OCI-LY1 (cell line): ENCODE measurements at regions not wholly inside any gene's neighbourhood (a gene's known extent, or its start where the extent isn't known, plus 50 kb on each side); places are given as distances from the start of the nearest gene placed in this dataset.

Experiments
- H2AFZ ChIP-seq: fragments of 200-600 bp; sonication (generic), shearing (Covaris generic); 2 replicates; pipeline ENCODE4 v1.6.0; 2014; ENCODE audit warnings: antibody characterized with exemption, mild to moderate bottlenecking, low read length
- H3F3A ChIP-seq: fragments of 200-600 bp; sonication (generic), shearing (Covaris generic); 2 replicates; pipeline ENCODE4 v1.6.0; 2014; ENCODE audit warnings: mild to moderate bottlenecking, antibody characterized with exemption, low read length, moderate library complexity; ENCODE audit not compliant: insufficient read depth
- H3K27ac ChIP-seq: fragments of 200-600 bp; sonication (generic); 2 replicates; pipeline ENCODE4 v1.5.1; 2014; ENCODE audit warnings: low read length, mixed run types, mild to moderate bottlenecking, low read depth; ENCODE audit not compliant: poor library complexity, severe bottlenecking
- H3K27me3 ChIP-seq: fragments of 200-600 bp; sonication (generic); 2 replicates; pipeline ENCODE4 v1.6.0; 2014; ENCODE audit warnings: antibody characterized with exemption, mild to moderate bottlenecking, low read length, moderate library complexity; ENCODE audit not compliant: insufficient read depth
- H3K36me3 ChIP-seq: fragments of 200-600 bp; sonication (generic); 2 replicates; pipeline ENCODE4 v1.6.1; 2014; ENCODE audit warnings: mild to moderate bottlenecking, antibody characterized with exemption, low read length, moderate library complexity, mixed read lengths; ENCODE audit not compliant: insufficient read depth
- H3K4me1 ChIP-seq: fragments of 200-600 bp; sonication (generic); 2 replicates; pipeline ENCODE4 v1.5.1; 2014; ENCODE audit warnings: mild to moderate bottlenecking, low read length, moderate library complexity; ENCODE audit not compliant: insufficient read depth, severe bottlenecking
- H3K4me2 ChIP-seq: fragments of 200-600 bp; sonication (generic), shearing (Covaris generic); 2 replicates; pipeline ENCODE4 v1.6.1; 2014; ENCODE audit warnings: low read length
- H3K4me3 ChIP-seq: fragments of 200-600 bp; sonication (generic); 2 replicates; pipeline ENCODE4 v1.5.1; 2014; ENCODE audit warnings: low read length, low read depth, mild to moderate bottlenecking, mixed read lengths; ENCODE audit not compliant: poor library complexity, severe bottlenecking
- H3K79me2 ChIP-seq: fragments of 200-600 bp; shearing (Covaris generic); 2 replicates; pipeline ENCODE4 v1.6.1; 2016; ENCODE audit warnings: mixed run types, low read length, mixed read lengths; ENCODE audit not compliant: insufficient read depth
- H3K9ac ChIP-seq: fragments of 200-600 bp; sonication (generic), shearing (Covaris generic); 2 replicates; pipeline ENCODE4 v1.6.1; 2014; ENCODE audit warnings: mild to moderate bottlenecking, low read length, mixed read lengths
- H3K9me2 ChIP-seq: fragments of 200-600 bp; sonication (generic), shearing (Covaris generic); 2 replicates; pipeline ENCODE4 v1.6.1; 2014; ENCODE audit warnings: low read depth, mild to moderate bottlenecking, low read length, mixed read lengths
- H3K9me3 ChIP-seq: fragments of 200-600 bp; shearing (Covaris generic); 2 replicates; pipeline ENCODE4 v1.6.1; 2014; ENCODE audit warnings: low read length, mixed read lengths
- H4K20me1 ChIP-seq: fragments of 200-600 bp; sonication (generic), shearing (Covaris generic); 2 replicates; pipeline ENCODE4 v1.6.0; 2016; ENCODE audit warnings: mild to moderate bottlenecking, low read length; ENCODE audit not compliant: insufficient read depth
- EZH2 ChIP-seq: fragments of 200-600 bp; sonication (generic), shearing (Covaris generic); IDR thresholded peaks from 2 replicates; pipeline ENCODE4 v1.8.0; 2017; ENCODE audit warnings: borderline replicate concordance, mixed run types, mild to moderate bottlenecking, antibody characterized with exemption, low read length, moderate library complexity, mixed read lengths
- TF ChIP-seq, protein P1 (sequence below): fragments of 200-600 bp; sonication (generic), shearing (Covaris generic); IDR thresholded peaks from 2 replicates; pipeline ENCODE4 v1.5.1; 2017; ENCODE audit warnings: mild to moderate bottlenecking, antibody characterized with exemption, low read length, moderate library complexity, mixed read lengths

DNA sequence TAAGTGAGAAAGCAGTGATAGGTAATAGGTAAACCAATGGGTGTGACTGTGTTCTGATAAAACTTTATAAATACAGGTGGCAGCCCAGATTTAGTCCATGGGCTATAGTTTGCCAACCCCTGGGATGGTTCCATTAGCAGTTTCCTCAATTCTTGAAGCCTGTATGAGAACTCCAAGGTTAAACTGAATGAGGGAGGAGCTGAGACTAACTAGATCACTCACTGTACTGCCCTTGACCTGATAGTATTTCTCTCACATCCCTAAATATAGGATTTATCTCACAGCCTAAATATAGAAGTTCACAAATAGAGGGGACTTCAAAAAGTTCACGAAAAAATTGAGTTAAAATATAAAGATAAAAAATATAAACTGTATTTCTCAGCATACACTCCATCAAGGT is 439.6 kb upstream of the CCDC196 start:
- H3K27me3 ChIP-seq, result no peaks in the 10 kb centered on the region; the same call in 1 of the 2 replicates
- TF ChIP-seq, protein P1, sequence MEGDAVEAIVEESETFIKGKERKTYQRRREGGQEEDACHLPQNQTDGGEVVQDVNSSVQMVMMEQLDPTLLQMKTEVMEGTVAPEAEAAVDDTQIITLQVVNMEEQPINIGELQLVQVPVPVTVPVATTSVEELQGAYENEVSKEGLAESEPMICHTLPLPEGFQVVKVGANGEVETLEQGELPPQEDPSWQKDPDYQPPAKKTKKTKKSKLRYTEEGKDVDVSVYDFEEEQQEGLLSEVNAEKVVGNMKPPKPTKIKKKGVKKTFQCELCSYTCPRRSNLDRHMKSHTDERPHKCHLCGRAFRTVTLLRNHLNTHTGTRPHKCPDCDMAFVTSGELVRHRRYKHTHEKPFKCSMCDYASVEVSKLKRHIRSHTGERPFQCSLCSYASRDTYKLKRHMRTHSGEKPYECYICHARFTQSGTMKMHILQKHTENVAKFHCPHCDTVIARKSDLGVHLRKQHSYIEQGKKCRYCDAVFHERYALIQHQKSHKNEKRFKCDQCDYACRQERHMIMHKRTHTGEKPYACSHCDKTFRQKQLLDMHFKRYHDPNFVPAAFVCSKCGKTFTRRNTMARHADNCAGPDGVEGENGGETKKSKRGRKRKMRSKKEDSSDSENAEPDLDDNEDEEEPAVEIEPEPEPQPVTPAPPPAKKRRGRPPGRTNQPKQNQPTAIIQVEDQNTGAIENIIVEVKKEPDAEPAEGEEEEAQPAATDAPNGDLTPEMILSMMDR, result no peak
- no peak for TF ChIP-seq EZH2
- no peak overlapping the region for H2AFZ ChIP-seq

GRCh38 chr14:66056268-66056907 is 429.8 kb upstream of the CCDC196 start:
- no peaks in the 10 kb centered on the region for H3K9me2 ChIP-seq
- no peak overlapping the region for H3K9ac ChIP-seq
- H2AFZ ChIP-seq, result no peak overlapping the region
- no peaks in the 10 kb centered on the region for H3K36me3 ChIP-seq
- no peaks in the 10 kb centered on the region for H3K79me2 ChIP-seq
- TF ChIP-seq EZH2, result no peak
- TF ChIP-seq, protein P1, result no peak
- H3K4me2 ChIP-seq, result no peak overlapping the region
- no peaks in the 10 kb centered on the region for H4K20me1 ChIP-seq
- no peaks in the 10 kb centered on the region for H3K9me3 ChIP-seq
- H3K4me1 ChIP-seq, result no peaks in the 10 kb centered on the region
- H3K4me3 ChIP-seq, result no peak overlapping the region
- no peak overlapping the region for H3K27ac ChIP-seq
- no peaks in the 10 kb centered on the region for H3K27me3 ChIP-seq
- H3F3A ChIP-seq, result no peaks in the 10 kb centered on the region

More for the DNA sequence above, 439.6 kb upstream of the CCDC196 start:
- H4K20me1 ChIP-seq, result no peaks in the 10 kb centered on the region
- no peak overlapping the region for H3K4me3 ChIP-seq
- no peaks in the 10 kb centered on the region for H3K4me1 ChIP-seq
- no peaks in the 10 kb centered on the region for H3K9me3 ChIP-seq
- H3F3A ChIP-seq, result no peaks in the 10 kb centered on the region
- no peak overlapping the region for H3K27ac ChIP-seq
- no peaks in the 10 kb centered on the region for H3K9me2 ChIP-seq
- no peak overlapping the region for H3K4me2 ChIP-seq
- H3K9ac ChIP-seq, result no peak overlapping the region
- no peaks in the 10 kb centered on the region for H3K36me3 ChIP-seq
- no peaks in the 10 kb centered on the region for H3K79me2 ChIP-seq

DNA sequence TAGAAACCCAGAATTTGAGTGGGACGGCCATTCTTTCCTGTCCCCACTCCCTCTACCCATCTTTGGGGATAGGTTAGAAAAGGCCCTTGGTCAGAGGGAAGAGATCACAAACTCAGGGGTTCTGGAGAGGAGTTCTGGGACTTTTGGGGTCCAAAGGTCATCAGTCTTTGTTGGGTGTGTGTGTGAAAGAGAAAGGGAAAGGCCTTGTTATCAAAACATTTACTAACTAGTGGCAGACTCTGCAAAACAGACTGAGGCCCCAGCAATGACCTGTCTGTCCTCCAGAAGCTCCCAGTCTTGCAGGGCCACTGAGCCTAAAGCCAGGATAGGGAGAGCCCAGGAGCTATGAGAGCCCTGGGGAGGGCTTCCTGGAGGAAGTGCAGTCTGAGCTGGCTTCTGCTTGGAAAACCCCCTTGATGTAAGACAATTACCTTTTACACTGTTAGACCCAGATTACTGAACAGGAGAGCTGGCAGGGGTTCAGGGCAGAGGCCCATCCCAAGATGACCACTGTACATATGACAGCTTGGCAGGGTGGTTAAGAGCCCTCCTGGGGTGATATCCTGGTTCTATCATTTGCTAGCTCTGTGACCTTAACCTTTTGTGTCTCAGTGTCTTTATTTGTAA is 429.1 kb upstream of the CCDC196 start:
- no peaks in the 10 kb centered on the region for H3K36me3 ChIP-seq
- H3K27me3 ChIP-seq, result no peaks in the 10 kb centered on the region
- H3K4me1 ChIP-seq, result no peaks in the 10 kb centered on the region
- no peaks in the 10 kb centered on the region for H3K9me3 ChIP-seq
- H3K4me2 ChIP-seq, result no peak overlapping the region
- no peaks in the 10 kb centered on the region for H3F3A ChIP-seq
- no peaks in the 10 kb centered on the region for H3K9me2 ChIP-seq
- no peak overlapping the region for H3K9ac ChIP-seq
- TF ChIP-seq, protein P1, result no peak
- no peak for TF ChIP-seq EZH2
- H3K4me3 ChIP-seq, result no peak overlapping the region
- H4K20me1 ChIP-seq, result no peaks in the 10 kb centered on the region
- H3K27ac ChIP-seq, result no peak overlapping the region
- no peak overlapping the region for H2AFZ ChIP-seq
- no peaks in the 10 kb centered on the region for H3K79me2 ChIP-seq
